GM19438 (cell line): ENCODE measurements at regions not wholly inside any gene's neighbourhood (a gene's known extent, or its start where the extent isn't known, plus 50 kb on each side); places are given as distances from the start of the nearest gene placed in this dataset.

Experiments
- ATAC-seq: cut with Tn5 transposase; IDR thresholded peaks from one replicate; pipeline ENCODE4 v1.9.1; 2021; ENCODE audit warnings: low read depth; ENCODE audit not compliant: unreplicated experiment

DNA sequence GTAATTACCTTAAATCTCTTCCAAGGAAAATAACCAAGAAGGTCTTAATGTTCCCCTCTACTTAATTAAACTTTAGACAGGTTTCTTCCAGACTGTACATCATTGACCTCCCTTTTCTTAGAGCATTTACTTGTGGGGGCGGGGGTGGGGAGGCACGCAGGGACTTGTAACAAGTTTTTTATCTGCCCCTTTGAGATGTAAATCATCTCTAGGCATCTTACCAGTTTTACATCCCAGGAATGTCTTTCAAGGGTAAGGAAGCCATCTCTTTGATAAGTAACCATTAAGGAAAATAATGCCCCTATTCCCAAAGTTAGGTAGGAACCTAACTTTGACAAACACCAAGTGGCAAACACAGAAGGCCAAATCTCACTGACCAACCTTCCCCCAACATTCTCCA lies 528.6 kb downstream of the SUCLA2 start:
- no peak for ATAC-seq

DNA sequence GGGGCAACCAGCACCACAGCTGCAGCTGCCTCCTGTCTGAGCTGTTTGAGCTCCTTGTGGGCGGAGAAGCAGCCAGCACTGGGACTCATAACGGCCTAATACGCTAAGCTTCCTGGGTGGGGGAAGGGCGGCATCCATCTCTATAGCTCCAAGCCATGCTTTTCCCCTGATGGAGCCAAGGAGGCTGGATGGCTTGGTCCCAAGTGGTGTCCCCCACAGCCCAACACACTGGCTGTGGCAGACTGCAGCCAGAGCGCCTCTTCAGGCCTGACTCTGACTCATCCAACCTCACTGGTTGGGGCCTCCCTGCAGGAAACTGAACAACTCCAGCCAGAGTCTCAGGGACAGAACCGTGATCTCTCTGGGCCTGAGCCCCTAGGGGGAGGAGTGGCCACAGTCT lies 537.3 kb downstream of the SUCLA2 start:
- no peak for ATAC-seq

DNA sequence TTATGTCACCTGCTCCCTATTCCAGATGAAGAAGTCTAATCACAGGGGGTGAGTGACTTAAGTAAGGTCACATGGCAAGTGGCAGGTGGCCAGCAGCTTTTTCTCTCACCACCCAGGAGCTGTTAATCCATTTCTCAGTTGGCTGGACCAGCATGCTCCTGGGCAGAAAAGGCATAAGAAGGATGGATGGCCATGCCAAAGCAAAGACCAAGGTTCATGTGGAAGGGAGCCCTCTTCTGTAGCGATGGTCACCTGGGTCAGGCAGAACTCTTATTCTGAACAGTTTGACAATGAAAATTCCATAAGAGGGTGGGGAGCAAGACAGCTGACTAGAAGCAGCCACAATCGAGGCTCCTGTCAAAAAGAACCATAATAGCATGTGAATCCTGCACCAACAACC lies 538.1 kb downstream of the SUCLA2 start:
- ATAC-seq = no peak

DNA sequence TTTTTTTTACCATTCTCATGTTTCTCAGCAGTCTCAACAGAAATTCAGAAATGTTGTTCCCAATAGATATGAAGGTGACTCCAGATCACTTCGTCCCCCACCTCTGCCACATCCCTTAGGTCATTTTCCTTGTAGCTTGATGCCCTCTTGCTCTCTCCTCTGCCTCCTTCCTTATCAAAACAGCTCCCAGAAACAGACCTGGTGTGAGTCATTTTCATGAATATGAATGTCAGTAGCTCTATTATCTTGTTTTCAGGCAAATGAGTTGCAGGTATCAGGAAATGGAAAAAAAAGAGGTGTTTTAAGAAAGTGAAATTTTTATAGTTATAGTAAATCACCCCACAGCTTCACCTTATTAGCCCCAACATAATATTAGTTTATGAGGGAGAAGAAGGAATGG lies 539.3 kb downstream of the SUCLA2 start:
- ATAC-seq = no peak

DNA sequence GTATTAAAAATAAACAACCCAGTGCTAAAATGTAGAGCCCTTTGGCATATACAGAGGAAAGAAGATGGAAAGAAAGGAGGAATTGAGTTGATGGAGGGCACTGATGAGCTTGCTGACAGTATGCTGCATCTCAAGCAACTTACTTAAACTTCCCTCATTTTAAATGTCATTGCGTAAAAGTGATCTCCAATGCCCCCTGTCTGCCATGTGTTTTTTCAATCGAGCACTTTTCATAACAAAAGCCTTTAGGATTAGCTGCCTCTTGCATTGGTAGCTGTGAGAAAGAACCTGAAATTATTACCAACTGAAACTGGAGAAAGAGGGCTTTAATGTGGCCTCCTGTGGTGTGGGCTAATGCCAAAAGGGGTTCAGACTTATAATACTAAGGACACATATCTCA lies 541.6 kb downstream of the SUCLA2 start:
- ATAC-seq = no peak

DNA sequence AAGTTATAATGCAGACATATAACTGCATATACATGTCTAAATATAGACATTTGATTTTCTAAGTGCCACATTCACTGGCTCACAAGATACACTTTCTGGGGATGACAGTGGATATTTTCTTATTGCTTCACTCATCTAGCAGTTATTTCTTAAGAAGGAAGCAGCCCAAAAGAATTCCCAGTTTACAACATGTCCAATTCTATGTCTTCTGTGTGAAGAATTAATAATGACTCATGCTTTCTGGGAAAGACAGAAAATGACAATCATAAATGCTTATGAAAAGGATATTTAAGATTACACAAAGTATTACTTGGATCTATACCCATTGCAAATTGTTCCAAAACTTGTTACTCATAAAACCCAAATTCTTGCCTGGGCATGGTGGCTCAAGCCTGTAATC lies 543.4 kb downstream of the SUCLA2 start:
- no peak for ATAC-seq

DNA sequence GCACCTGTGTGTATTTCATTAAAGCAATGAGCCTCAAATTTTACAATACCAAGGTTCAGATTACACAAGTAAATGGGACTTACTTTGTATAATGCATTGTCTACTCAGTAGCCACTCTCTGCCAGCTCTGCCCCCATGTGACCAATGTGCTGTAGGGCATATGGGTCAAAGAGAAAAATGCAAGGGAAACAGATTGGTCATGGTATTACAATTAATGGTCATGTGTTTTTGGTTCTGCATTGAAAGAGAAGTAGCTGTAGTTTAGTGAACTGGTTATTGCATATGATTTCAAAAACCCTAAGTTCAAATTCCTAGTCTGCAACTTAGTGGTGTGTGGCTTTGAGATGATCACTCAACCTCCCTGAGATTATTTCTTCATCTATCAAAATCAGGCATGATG lies 545.4 kb downstream of the SUCLA2 start:
- no peak for ATAC-seq

DNA sequence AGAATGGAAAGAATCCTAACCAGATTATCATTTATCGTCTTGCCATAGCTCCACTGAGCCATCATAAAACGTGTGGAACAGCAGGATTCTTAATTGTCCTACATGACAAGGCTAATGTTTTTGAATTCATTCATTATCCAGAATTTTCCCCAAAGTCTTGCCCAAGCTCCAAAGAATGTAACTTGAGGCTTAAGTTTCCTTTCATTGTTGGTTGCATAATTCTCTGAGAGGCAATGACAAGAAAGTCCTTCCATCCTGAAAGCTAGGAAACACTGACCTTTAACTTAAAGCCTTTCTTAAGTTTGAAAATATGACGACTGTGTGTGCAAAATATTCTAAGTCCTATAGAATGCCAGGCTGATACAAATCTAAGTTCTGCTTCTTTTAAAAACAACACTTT lies 546.1 kb downstream of the SUCLA2 start:
- ATAC-seq = no peak

DNA sequence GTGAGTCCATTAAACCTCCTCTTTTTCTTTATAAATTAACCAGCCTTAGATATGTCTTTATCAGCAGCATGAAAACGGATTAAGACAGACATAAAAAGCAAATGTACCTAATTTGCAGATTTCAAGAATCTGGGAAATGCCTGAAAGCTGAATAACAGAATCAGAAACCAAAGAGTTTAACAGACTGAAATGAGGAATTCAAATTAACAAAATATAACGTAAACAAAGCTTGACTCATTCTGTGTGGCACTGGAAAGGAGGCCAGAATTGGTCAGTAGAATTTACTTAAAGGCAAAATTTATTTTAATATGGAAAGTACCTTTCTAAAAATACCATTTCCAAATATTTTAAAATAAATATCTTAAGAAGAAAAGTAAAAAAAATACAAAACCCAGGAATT lies 540.6 kb upstream of the HTR2A start:
- ATAC-seq = no peak

DNA sequence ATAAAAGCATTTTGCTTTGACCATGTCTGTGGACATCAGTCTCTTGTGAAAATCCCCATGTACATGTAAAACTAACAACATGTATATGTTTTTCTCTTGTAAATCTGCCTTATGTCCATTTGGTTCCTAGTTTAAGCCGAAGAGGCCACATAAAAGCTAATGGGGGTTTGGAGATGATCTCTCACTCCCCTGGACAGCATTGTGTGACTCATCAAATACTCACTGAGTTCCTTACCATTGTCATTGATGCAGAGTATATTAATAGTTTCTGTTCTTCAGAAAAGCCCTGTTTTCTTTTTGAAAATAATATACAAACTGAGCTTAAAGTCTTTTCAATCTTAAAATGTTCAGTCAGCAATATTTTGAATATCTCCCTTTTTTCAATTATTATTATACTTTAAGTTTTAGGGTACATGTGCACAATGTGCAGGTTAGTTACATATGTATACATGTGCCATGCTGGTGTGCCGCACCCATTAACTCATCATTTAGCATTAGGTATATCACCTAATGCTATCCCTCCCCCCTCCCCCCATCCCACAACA lies 536.7 kb upstream of the HTR2A start:
- no peak for ATAC-seq

DNA sequence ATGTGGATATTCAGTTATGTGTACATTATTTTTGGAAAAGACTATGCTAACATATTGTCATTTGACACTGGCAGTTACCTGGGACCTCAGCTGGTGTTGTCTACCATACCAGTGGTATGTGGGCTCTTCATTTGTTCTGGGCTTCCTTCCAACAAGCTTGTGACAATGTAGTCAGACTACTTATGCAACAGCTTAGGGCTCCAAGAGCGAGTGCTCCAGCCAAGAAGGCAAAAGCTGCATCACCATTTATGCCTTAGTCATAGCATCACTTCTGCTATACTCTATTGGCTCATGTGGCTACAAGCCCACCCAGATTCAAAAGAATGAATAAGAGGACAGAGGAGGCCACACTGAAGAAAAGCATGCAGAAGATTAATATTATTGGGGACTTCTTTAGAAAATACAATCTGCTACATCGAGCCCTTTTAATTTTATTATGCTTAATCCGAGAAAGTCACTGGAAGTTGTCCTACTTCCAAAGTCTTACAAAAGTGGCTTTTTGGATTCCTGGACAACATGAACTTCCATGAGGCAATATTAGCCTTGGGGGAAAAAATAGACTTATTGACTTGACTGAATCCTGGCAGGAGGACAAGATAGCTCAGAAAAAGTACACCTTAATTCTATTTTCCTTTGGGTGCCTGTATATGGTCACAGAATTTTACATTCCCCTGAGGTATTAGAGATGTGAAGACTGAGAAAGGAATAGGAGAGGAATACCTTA lies 529.4 kb upstream of the HTR2A start:
- ATAC-seq = no peak

DNA sequence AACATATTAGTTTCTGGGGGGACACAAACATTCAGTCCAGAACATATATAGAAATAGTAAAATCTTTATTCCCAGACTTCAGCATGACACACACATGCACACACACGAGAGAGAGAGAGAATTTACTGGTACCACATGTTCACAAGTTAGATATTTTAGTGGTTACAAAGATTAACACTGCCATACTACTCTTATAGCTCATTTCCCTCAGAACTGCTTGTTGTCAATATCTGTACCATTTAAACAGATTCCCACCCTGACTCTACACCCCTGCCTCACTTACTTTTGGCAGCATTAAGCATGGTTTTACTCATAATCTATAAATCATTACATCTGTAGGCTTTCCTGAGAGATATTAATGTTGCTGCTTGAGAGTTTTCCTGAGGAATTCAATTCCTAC lies 524.7 kb upstream of the HTR2A start:
- ATAC-seq = no peak

DNA sequence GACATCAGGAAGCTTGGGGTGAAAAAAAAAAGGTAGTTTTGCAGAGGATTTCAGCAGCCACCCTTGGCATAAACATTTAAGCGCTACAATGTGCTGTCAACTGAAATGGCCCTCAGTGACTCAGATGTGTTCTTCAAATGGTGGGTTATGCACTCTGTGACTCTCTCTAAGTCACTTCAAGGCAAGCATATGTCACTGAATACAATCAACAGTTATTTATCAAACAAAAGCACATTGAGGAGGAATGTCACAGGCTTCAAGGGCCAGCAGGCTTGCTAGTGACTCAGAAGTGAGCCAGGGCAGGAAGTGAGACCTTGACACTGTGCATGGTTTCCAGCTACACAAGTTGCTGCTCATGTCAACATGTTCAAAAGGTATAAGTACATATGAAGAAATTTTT lies 523.7 kb upstream of the HTR2A start:
- ATAC-seq = no peak

DNA sequence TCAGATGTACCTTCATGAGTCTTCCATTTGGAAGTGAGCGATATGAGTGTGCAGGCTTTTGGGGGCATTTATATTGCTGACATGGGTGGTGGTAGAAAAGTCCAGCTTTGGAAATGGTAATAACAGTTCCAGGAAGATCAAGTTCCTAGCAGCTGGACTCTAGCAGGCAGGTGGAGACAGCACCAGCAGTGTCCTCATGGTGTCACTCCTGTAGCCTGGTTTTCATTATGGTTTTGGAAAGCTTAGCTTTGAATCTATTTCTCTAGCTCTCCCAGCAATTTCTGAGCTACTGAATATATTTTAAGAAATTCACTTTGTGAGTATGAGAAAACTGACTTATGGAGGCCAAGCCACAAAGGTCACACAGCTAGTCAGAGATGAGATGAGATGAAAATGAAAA lies 523.2 kb upstream of the HTR2A start:
- ATAC-seq = no peak

DNA sequence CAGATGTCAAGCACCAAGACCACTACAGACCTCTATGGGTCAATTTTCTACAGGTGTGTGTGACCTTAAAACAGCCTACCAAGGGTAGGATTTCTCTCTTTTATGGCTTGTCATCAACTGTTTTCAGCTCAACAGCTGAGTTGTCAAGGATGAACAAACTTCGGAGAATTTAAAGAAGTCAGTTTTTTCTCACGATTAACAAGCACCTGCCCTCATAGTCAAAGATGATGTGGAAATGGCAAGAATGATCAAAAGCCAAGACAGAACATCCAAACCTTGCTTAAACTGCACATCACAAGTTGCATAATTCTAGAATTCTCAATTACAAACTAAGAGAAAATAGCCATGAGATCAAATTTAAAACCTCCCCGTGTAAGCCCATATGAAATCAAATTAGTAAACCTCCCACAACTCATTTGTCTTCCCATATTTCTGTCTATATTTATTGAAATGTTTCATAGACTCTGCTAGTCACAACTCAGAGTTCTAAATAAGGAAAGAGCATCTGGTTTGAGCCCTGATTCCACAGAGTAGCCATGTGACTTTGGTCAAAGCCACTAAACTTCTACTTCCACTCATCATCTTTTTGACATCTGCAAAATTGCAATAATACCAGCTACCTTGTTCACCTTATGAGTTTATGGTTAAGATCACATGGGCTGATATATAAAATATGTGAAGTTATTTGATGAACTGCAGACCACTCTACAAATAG lies 521.5 kb upstream of the HTR2A start:
- ATAC-seq = no peak

DNA sequence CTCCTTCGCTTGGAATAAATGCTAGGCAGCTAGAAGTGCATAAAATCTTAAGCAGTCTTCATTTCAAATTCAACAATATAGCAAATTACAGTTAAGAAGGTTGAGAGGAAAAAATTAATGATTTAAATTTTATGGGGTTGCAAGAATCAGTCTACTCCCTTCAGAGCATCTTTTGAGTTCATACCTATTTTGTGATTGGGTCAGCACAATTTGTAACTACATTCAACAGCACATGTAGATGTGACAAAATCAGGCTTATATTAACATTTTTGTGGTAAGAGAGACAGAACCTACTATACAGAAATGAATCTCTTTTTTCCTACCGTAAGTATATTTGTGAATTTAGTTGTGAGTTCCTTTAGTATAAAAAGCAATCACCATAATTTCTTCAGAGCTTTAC lies 520.6 kb upstream of the HTR2A start:
- no peak for ATAC-seq

DNA sequence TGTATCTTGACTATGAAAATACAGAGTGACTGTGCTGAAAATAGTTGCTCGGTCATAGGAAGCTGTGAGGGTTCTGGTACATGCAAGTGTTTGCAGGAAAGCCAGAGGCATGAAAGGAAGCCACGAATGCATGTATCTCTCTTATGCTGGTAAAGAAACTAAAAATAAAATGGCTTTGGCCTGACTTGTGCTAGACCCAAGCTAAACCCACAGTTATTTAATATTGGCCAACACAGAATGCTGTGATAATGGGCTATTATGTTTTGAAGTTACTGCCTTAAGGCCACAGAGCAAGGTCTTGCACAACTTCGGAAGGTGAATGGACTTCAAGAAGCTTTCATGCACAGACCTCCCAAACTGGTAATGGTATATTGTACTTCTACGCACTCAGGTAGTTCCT lies 518.2 kb upstream of the HTR2A start:
- no peak for ATAC-seq

DNA sequence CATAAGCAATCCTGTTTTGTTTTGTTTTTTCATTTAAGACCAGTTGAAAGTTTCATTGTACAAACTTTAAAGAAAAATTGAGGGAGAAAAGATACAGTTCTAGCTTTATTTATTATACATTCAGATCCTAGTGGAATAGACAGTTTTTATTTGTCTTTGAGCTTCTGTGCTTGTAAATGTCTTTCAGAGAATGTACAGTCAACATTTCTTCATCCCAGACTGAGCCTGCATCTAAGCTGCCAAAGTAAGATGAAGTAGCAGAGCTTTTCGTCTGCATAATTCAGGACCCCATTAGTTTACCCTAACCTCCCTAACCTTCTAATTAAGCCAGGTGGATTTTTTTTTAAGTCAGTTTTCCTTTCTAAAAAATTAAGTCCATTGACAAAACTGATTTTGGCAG lies 516.7 kb upstream of the HTR2A start:
- no peak for ATAC-seq

DNA sequence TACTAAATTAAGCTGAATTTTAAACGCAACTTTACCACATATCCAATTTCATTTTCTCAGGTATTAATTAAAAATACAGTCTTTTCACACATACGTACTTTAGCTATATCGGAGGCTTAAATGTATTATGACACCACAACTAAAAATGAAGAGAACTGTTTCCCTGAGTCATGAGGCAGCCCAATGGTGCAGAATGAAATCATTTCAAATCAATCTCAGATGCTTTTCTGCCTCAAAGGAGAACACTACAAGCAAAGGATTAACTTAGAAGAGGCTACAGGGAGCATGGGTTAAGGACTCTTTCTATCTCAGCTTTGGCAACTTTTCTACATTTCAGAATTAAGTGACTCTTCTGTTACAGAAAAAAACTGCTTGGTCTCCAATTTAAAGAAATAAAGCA lies 516.3 kb upstream of the HTR2A start:
- ATAC-seq = no peak

DNA sequence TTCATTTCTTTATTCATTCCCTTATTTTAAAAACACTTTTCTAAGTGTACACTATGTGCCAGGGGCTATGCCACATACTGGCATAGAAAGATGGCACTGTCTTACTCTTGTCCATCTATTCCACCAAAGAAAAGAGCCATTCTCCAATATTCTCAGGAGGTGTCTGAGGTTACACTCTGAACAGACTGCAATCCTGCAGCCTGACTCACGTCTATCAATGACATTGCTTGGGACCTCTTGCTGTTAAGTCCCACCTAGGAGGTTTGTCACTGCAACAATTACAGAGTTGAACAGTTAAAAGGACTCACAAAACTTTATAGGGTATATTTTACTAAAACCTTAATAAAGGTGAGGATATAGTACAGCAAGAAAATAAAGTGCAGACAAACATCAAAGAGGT lies 512.9 kb upstream of the HTR2A start:
- no peak for ATAC-seq

DNA sequence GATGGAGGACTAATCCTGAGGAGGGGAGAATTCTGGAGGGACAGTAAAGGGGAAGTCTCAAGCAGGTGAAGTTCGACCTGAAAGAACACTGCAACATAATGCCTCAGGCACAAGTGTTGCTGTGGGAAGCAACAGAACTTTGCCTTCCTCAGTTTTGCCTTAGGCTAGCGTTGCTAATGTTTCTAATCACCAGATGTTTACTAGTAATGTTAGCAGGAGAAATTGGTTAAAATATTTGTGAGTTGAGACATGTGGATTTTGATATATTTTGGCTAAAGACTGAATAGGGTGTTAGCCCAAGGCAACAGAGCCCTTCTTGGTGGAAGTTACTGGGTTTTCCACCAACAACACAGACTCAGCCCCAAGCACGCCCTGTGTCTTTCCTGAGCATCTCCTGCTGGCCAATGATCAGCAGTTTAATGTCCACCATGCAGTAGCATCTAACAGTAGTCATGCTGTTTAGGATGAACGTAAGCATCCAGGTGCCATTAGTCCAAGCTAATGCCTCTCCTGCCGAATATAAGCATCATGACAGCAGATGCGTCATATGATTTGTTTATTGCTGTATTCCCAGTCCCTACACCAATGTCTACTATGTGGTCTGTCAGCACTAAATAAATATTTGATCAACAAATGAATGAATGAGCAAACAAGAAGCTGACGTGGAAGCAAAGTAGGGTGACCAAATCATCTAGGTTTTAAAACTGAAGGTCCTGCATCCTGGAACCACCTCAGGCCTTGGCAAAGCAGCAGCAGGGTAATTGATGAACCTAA lies 511.9 kb upstream of the HTR2A start:
- ATAC-seq = no peak
